H1 (cell line): ENCODE measurements at regions not wholly inside any gene's neighbourhood (a gene's known extent, or its start where the extent isn't known, plus 50 kb on each side); places are given as distances from the start of the nearest gene placed in this dataset.

ENCODE experiments used
- CTCF ChIA-PET: fragments of 300-600 bp; sonication (Branson Sonifier 250); formaldehyde crosslinking; loops from one replicate; lab custom pipeline; 2021; ENCODE audit not compliant: partially characterized antibody; lab: Charles Lee
- POLR2A ChIA-PET: fragments of 300-600 bp; sonication (Branson Sonifier 250); formaldehyde crosslinking; loops from one replicate; lab custom pipeline; 2021; ENCODE audit warnings: inconsistent platforms; ENCODE audit not compliant: partially characterized antibody; lab: Charles Lee
- DNase-seq, 2 experiments: peaks; one replicate each; pipeline versions ENCODE4 v3.0.0 to v3.0.0-alpha.2; 2010 to 2022; ENCODE audit warnings: low spot score in 2 of 2, low read depth in 1 of 2, mixed read lengths in 1 of 2
- FAIRE-seq: peaks from 2 replicates; lab custom pipeline; 2011; peaks lifted over from hg19 to GRCh38; lab: Jason Lieb, UNC
- H2AFZ ChIP-seq: 2 replicates; pipeline ENCODE4 v1.8.1; 2012; ENCODE audit warnings: low read length, inconsistent platforms
- H2AK5ac ChIP-seq: 2 replicates; pipeline ENCODE4 v1.6.1; 2013; ENCODE audit warnings: low read depth, low read length
- H2BK120ac ChIP-seq: replicated peaks from 2 replicates; pipeline ENCODE3; 2013; ENCODE audit warnings: low read depth, low read length, inconsistent platforms
- H2BK12ac ChIP-seq: 2 replicates; pipeline ENCODE4 v1.6.1; 2013; ENCODE audit warnings: low read depth, low read length
- H2BK15ac ChIP-seq: 2 replicates; pipeline ENCODE4 v1.6.1; 2013; ENCODE audit warnings: low read length
- H2BK20ac ChIP-seq: 2 replicates; pipeline ENCODE4 v1.6.1; 2013; ENCODE audit warnings: low read length
- H2BK5ac ChIP-seq: 2 replicates; pipeline ENCODE4 v1.6.1; 2013; ENCODE audit warnings: low read depth, low read length
- H3K14ac ChIP-seq: 2 replicates; pipeline ENCODE4 v1.6.1; 2013; ENCODE audit warnings: inconsistent platforms; ENCODE audit not compliant: insufficient read length
- H3K18ac ChIP-seq: 2 replicates; pipeline ENCODE4 v1.6.1; 2013; ENCODE audit warnings: low read length; ENCODE audit errors: extremely low read depth
- H3K23ac ChIP-seq: 2 replicates; pipeline ENCODE4 v1.6.1; 2013; ENCODE audit warnings: inconsistent platforms; ENCODE audit not compliant: insufficient read length
- H3K23me2 ChIP-seq: 2 replicates; pipeline ENCODE4 v1.6.1; 2013; ENCODE audit warnings: low read depth, low read length
- H3K27ac ChIP-seq: 2 replicates; pipeline ENCODE4 v1.6.1; 2011; ENCODE audit warnings: low read depth, low read length, inconsistent platforms
- H3K27me3 ChIP-seq, 4 experiments: replicated peaks in 1 of 4; 1 replicate in 1 of 4; 2 replicates in 3 of 4; pipeline versions ENCODE4 v1.6.1 to v1.8.1; 2011 to 2013; ENCODE audit warnings: low read length in 3 of 4, mild to moderate bottlenecking in 3 of 4, inconsistent platforms in 2 of 4, mixed read lengths in 2 of 4, moderate library complexity in 1 of 4; ENCODE audit not compliant: control insufficient read depth in 3 of 4, insufficient read depth in 3 of 4; ENCODE audit errors: extremely low read depth in 1 of 4
- H3K36me3 ChIP-seq, 4 experiments: 2 replicates each; pipeline versions ENCODE4 v1.6.1 to v1.8.1; 2011 to 2013; ENCODE audit warnings: mild to moderate bottlenecking in 4 of 4, low read length in 3 of 4, moderate library complexity in 2 of 4, control low read depth in 1 of 4, inconsistent platforms in 1 of 4; ENCODE audit not compliant: insufficient read depth in 4 of 4, control insufficient read depth in 2 of 4
- H3K4ac ChIP-seq: replicated peaks from 2 replicates; pipeline ENCODE3; 2013; ENCODE audit warnings: low read length, low read depth, mixed read lengths, inconsistent platforms; ENCODE audit not compliant: insufficient read length
- H3K4me1 ChIP-seq, 4 experiments: replicated peaks in 1 of 4; 1 replicate in 1 of 4; 2 replicates in 3 of 4; pipeline versions ENCODE4 v1.6.1 to v1.8.1; 2011 to 2013; ENCODE audit warnings: low read length in 3 of 4, inconsistent platforms in 2 of 4, mixed read lengths in 1 of 4; ENCODE audit not compliant: insufficient read depth in 4 of 4, control insufficient read depth in 3 of 4
- H3K4me2 ChIP-seq, 2 experiments: 2 replicates each; pipeline versions ENCODE4 v1.6.1 to v1.8.1; 2011 to 2013; ENCODE audit warnings: low read depth in 2 of 2, low read length in 2 of 2, control low read depth in 1 of 2, inconsistent platforms in 1 of 2, mild to moderate bottlenecking in 1 of 2; ENCODE audit not compliant: insufficient read depth in 1 of 2
- H3K4me3 ChIP-seq, 4 experiments: fragments of 200-600, 300-600 bp in 1 of 4; sonication (generic), shearing (Covaris generic), sonication (Bioruptor Twin) in 1 of 4; 2 replicates each; pipeline versions ENCODE4 v1.5.1 to v1.8.1; 2011 to 2016; ENCODE audit warnings: low read length in 4 of 4, low read depth in 3 of 4, control low read depth in 2 of 4, inconsistent platforms in 2 of 4, mild to moderate bottlenecking in 2 of 4, mixed read lengths in 1 of 4, moderate library complexity in 1 of 4; ENCODE audit not compliant: insufficient read depth in 2 of 4; ENCODE audit errors: extremely low read depth in 1 of 4
- H3K56ac ChIP-seq: replicated peaks from 2 replicates; pipeline ENCODE3; 2013; ENCODE audit warnings: low read depth, mild to moderate bottlenecking, mixed read lengths, low read length, inconsistent platforms; ENCODE audit not compliant: insufficient read length
- H3K79me1 ChIP-seq: 2 replicates; pipeline ENCODE4 v1.6.1; 2013; ENCODE audit warnings: low read depth, low read length, control low read depth
- H3K79me2 ChIP-seq, 2 experiments: 2 replicates each; pipeline versions ENCODE4 v1.6.1 to v1.8.1; 2012 to 2013; ENCODE audit warnings: low read length in 2 of 2, mild to moderate bottlenecking in 2 of 2, inconsistent platforms in 1 of 2; ENCODE audit not compliant: insufficient read depth in 2 of 2, control insufficient read depth in 1 of 2
- H3K9ac ChIP-seq, 4 experiments: replicated peaks in 1 of 4; 1 replicate in 1 of 4; 2 replicates in 3 of 4; pipeline versions ENCODE4 v1.6.1 to v1.8.1; 2011 to 2013; ENCODE audit warnings: low read depth in 3 of 4, low read length in 3 of 4, control low read depth in 2 of 4, mild to moderate bottlenecking in 2 of 4, moderate library complexity in 2 of 4, inconsistent platforms in 1 of 4; ENCODE audit errors: extremely low read depth in 1 of 4
- H3K9me3 ChIP-seq, 2 experiments: 2 replicates each; pipeline versions ENCODE4 v1.6.1 to v1.8.1; 2012 to 2013; ENCODE audit warnings: mild to moderate bottlenecking in 2 of 2, moderate library complexity in 2 of 2, control low read depth in 1 of 2, inconsistent platforms in 1 of 2, low read depth in 1 of 2, low read length in 1 of 2, mixed read lengths in 1 of 2; ENCODE audit not compliant: insufficient read depth in 2 of 2
- H4K20me1 ChIP-seq, 2 experiments: replicated peaks in 1 of 2; 2 replicates each; pipeline versions ENCODE3 to v1.8.1; 2011 to 2013; ENCODE audit warnings: inconsistent platforms in 2 of 2, low read length in 2 of 2, mild to moderate bottlenecking in 1 of 2; ENCODE audit not compliant: insufficient read depth in 2 of 2, control insufficient read depth in 1 of 2
- H4K5ac ChIP-seq: 2 replicates; pipeline ENCODE4 v1.6.1; 2013; ENCODE audit warnings: low read length, low read depth, mixed read lengths, inconsistent platforms; ENCODE audit not compliant: insufficient read length
- H4K8ac ChIP-seq: 2 replicates; pipeline ENCODE4 v1.8.0; 2013; ENCODE audit warnings: mild to moderate bottlenecking, moderate library complexity, low read length, inconsistent platforms; ENCODE audit not compliant: insufficient read depth; ENCODE audit errors: extremely low read depth
- H4K91ac ChIP-seq: replicated peaks from 2 replicates; pipeline ENCODE3; 2013; ENCODE audit warnings: low read length, mixed read lengths, inconsistent platforms; ENCODE audit not compliant: insufficient read length
- ATF3 ChIP-seq: IDR thresholded peaks from 2 replicates; pipeline ENCODE4 v1.6.1; 2011; ENCODE audit warnings: low read depth, mild to moderate bottlenecking, low read length; ENCODE audit not compliant: insufficient read depth
- CBX8 ChIP-seq: fragments of 300-800, 300-1000 bp; sonication (generic); IDR thresholded peaks from 2 replicates; pipeline ENCODE4 v1.7.1; 2016; ENCODE audit warnings: low read depth, low read length, borderline replicate concordance
- CEBPB ChIP-seq: IDR thresholded peaks from 2 replicates; pipeline ENCODE4 v1.6.1; 2012; ENCODE audit warnings: low read depth, low read length
- EGR1 ChIP-seq: IDR thresholded peaks from 2 replicates; pipeline ENCODE4 v1.6.1; 2011; ENCODE audit warnings: low read depth, low read length, borderline replicate concordance
- EZH2 ChIP-seq: fragments of 200-600 bp; sonication (generic); IDR thresholded peaks from 2 replicates; pipeline ENCODE4 v1.7.1; 2012; ENCODE audit warnings: low read depth, mild to moderate bottlenecking, moderate library complexity, low read length, inconsistent platforms; ENCODE audit not compliant: severe bottlenecking
- HDAC2 ChIP-seq, 2 experiments: fragments of 300-600 bp in 1 of 2; sonication (generic) in 1 of 2; IDR thresholded peaks; 2 replicates each; pipeline ENCODE4 v1.6.1; 2011 to 2012; ENCODE audit warnings: low read depth in 2 of 2, low read length in 2 of 2, mild to moderate bottlenecking in 2 of 2, moderate library complexity in 2 of 2, borderline replicate concordance in 1 of 2, inconsistent platforms in 1 of 2
- JUND ChIP-seq: IDR thresholded peaks from 2 replicates; pipeline ENCODE4 v1.6.1; 2011; ENCODE audit warnings: mild to moderate bottlenecking, improper control_type of control experiment, low read length
- KDM4A ChIP-seq: IDR thresholded peaks from one replicate; pipeline ENCODE4 v1.7.1; 2012; ENCODE audit warnings: low read depth, mild to moderate bottlenecking, moderate library complexity, low read length, inconsistent platforms; ENCODE audit not compliant: severe bottlenecking
- PHF8 ChIP-seq: fragments of 200-600 bp; sonication (generic); conservative IDR thresholded peaks from 2 replicates; pipeline ENCODE4 v1.7.1; 2012; ENCODE audit warnings: low read depth, mild to moderate bottlenecking, inconsistent platforms, low read length, moderate library complexity
- POLR2A ChIP-seq, 2 experiments: IDR thresholded peaks; 1 replicate in 1 of 2; 2 replicates in 1 of 2; pipeline ENCODE4 v1.6.1; 2011; ENCODE audit warnings: low read depth in 2 of 2, low read length in 2 of 2, mild to moderate bottlenecking in 2 of 2; ENCODE audit errors: control extremely low read depth in 1 of 2
- RXRA ChIP-seq: IDR thresholded peaks from 2 replicates; pipeline ENCODE4 v1.6.1; 2011; ENCODE audit warnings: low read depth, mild to moderate bottlenecking, low read length, moderate library complexity; ENCODE audit not compliant: insufficient read depth
- SIRT6 ChIP-seq: IDR thresholded peaks from one replicate; pipeline ENCODE4 v1.7.1; 2012; ENCODE audit warnings: low read length, inconsistent platforms
- SRF ChIP-seq: IDR thresholded peaks from 2 replicates; pipeline ENCODE4 v1.6.1; 2011; ENCODE audit warnings: mild to moderate bottlenecking, low read depth, low read length, moderate library complexity
- YY1 ChIP-seq: IDR thresholded peaks from 2 replicates; pipeline ENCODE4 v1.6.1; 2011; ENCODE audit warnings: low read depth, mild to moderate bottlenecking, low read length
- ZNF274 ChIP-seq: IDR thresholded peaks from 2 replicates; pipeline ENCODE4 v1.7.0; 2012; ENCODE audit warnings: low read length, borderline replicate concordance; ENCODE audit errors: extremely low read depth
- WGBS, 2 experiments: shearing (Covaris generic) in 1 of 2; methylation state at CpG; one replicate each; pipeline versions ENCODE4 v1.1.6 to v1.1.7; 2013 to 2015; ENCODE audit warnings: low lambda C conversion rate in 2 of 2, mixed read lengths in 2 of 2, inconsistent platforms in 1 of 2, low coverage in 1 of 2, missing lambda C conversion rate in 1 of 2; ENCODE audit not compliant: insufficient replicate concordance in 2 of 2, insufficient coverage in 1 of 2, insufficient read length in 1 of 2; ENCODE audit errors: extremely low coverage in 1 of 2, missing lambda C conversion rate in 1 of 2; 5-methylcytosine and 5-hydroxymethylcytosine counted together

GRCh38 chrX:69238887-69239231, 73.6 kb upstream of the PJA1 start:
- H2BK5ac ChIP-seq, result no peak overlapping the region
- H2BK20ac ChIP-seq, result no peak overlapping the region
- no peak overlapping the region for H4K91ac ChIP-seq
- no peak overlapping the region for H3K9ac ChIP-seq
- no peak overlapping the region for H2BK120ac ChIP-seq
- H4K8ac ChIP-seq, result no peak overlapping the region
- no peaks in the 10 kb centered on the region for H3K79me2 ChIP-seq
- no peak overlapping the region for H3K4ac ChIP-seq
- 71% methylated on average over 1 of the region's 2 CpGs; no CpG with 5 or more reads in 1 of the 2 experiments for WGBS, 2 experiments
- no peak overlapping the region for H2AFZ ChIP-seq
- ChIA-PET CTCF (interaction anchor here (1.0 to 2.1 kb wide), 5 partner anchors 9 to 431 kb away, joined by 3 to 6 read pairs (median 3); no protein-coding TSS in a partner anchor), POLR2A (no interaction called here)
- no peak for DNase-seq
- no peak overlapping the region for H3K23ac ChIP-seq
- H3K79me1 ChIP-seq, result no peaks in the 10 kb centered on the region
- H3K27me3 ChIP-seq, result no peaks in the 10 kb centered on the region; a peak in 1 of 7 replicates
- H3K4me3 ChIP-seq, result no peak overlapping the region
- H3K9me3 ChIP-seq, result no peaks in the 10 kb centered on the region
- H3K27ac ChIP-seq, result no peak overlapping the region
- no peaks in the 10 kb centered on the region for H4K20me1 ChIP-seq
- no peak overlapping the region for H3K4me2 ChIP-seq
- no peaks in the 10 kb centered on the region for H3K23me2 ChIP-seq
- no peak overlapping the region for H2BK12ac ChIP-seq
- FAIRE-seq, result no peak
- H2BK15ac ChIP-seq, result no peak overlapping the region
- no peaks in the 10 kb centered on the region for H3K36me3 ChIP-seq
- no peak overlapping the region for H2AK5ac ChIP-seq
- H3K56ac ChIP-seq, result no peak overlapping the region
- H4K5ac ChIP-seq, result no peak overlapping the region
- H3K4me1 ChIP-seq, result no peaks in the 10 kb centered on the region
- no peak overlapping the region for H3K18ac ChIP-seq
- H3K14ac ChIP-seq, result no peak overlapping the region
- TF ChIP-seq POLR2A (IDR thresholded peaks at IDR 0.05; ENCODE audit: control extremely low read depth in 1 of 2, low read depth in 2 of 2, low read length in 2 of 2) (no peak), RXRA (no peak), CEBPB (no peak), EZH2 (no peak), EGR1 (no peak), HDAC2 (IDR thresholded peaks at IDR 0.05; ENCODE audit: borderline replicate concordance in 1 of 2, low read depth in 2 of 2, low read length in 2 of 2) (no peak), SRF (no peak), SIRT6 (no peak), YY1 (no peak), ZNF274 (no peak), CBX8 (no peak), KDM4A (no peak), PHF8 (no peak), JUND (no peak), ATF3 (no peak)
